ENCODE measurements at regions not wholly inside any gene's neighbourhood (a gene's known extent, or its start where the extent isn't known, plus 50 kb on each side); places are given as distances from the start of the nearest gene placed in this dataset.

- no peak for DNase-seq
- intact Hi-C loops (cut with DNase I): no loop called here
Measured at GRCh38 chr5:91217859-91218258, 165.3 kb downstream of the ARRDC3 start.

DNA sequence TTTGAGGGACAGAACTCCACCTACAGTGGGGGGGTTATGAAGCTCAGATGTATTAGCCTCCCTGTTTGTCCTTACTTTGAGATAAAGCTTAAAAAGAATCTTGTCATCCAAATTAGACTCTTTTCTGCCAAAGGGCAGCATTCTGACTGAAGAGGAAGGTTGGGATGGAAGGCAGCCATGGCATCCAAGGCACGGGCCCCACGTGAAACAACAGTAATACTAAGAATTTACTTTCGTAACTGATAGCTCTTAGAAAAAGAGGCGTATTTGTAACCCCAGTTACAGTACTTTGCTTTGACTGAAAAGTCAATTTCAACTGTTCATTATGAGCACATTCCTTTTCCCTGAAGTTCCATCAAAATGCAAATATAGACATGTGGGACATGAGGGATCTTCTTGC, 168.5 kb downstream of the ARRDC3 start:
- intact Hi-C loops (cut with DNase I): no loop called here
- no peak for DNase-seq
